Fibroblast of pulmonary artery (primary cell): ENCODE measurements at regions not wholly inside any gene's neighbourhood (a gene's known extent, or its start where the extent isn't known, plus 50 kb on each side); places are given as distances from the start of the nearest gene placed in this dataset.

ENCODE experiments used
- DNase-seq: peaks from one replicate; pipeline ENCODE4 v3.0.0-alpha.2; 2010; ENCODE audit warnings: low read depth
- H3K4me3 ChIP-seq: replicated peaks from 2 replicates; pipeline ENCODE4 v1.5.1; 2011; ENCODE audit warnings: low read depth, mild to moderate bottlenecking, control low read depth, low read length, moderate library complexity
- TF ChIP-seq, protein P1 (sequence below): IDR thresholded peaks from 2 replicates; pipeline ENCODE4 v1.5.1; 2011; ENCODE audit warnings: mild to moderate bottlenecking, control low read depth, low read length, inconsistent platforms; ENCODE audit errors: missing control alignments

DNA sequence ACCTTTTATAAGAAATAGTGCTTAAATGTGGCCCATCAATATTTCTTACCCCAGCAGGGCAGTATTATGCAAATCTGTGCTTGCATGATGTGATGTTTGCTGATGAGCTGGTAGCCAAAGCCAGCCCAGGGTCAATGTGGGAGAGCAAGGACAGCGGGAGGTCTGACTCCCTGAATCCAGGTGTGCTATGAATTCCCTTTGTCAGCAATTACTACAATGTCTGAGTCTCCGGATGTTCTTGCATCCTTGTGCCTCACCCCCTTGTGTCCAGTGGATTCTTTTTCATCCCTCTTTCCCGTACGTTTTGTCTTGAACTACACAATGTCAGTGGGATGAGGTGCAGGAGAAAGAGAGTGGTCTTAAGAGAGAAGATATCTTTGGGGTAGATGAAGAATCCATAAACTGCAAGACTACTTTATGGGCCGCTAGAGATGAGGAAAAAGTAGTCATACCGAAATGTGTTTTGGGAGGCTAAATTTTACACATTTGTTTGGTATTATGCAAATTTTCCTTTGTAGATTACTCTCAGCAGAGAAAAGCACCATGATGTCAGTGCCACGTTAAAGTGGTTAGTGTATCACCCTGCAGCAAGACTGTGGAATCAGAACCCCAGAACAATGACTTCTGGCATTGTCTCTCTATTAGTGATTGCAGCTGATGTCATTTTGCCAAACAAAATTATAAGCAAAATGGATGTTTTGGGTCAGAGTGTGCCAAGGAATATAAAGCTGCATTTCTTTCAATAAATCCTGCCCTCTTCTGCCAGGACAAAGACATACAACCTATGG lies 53.5 kb upstream of the TSHZ3 start:
- peak; percentile 13 for DNase-seq
- TF ChIP-seq, protein P1, sequence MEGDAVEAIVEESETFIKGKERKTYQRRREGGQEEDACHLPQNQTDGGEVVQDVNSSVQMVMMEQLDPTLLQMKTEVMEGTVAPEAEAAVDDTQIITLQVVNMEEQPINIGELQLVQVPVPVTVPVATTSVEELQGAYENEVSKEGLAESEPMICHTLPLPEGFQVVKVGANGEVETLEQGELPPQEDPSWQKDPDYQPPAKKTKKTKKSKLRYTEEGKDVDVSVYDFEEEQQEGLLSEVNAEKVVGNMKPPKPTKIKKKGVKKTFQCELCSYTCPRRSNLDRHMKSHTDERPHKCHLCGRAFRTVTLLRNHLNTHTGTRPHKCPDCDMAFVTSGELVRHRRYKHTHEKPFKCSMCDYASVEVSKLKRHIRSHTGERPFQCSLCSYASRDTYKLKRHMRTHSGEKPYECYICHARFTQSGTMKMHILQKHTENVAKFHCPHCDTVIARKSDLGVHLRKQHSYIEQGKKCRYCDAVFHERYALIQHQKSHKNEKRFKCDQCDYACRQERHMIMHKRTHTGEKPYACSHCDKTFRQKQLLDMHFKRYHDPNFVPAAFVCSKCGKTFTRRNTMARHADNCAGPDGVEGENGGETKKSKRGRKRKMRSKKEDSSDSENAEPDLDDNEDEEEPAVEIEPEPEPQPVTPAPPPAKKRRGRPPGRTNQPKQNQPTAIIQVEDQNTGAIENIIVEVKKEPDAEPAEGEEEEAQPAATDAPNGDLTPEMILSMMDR, result no peak
- no peak overlapping the region for H3K4me3 ChIP-seq

DNA sequence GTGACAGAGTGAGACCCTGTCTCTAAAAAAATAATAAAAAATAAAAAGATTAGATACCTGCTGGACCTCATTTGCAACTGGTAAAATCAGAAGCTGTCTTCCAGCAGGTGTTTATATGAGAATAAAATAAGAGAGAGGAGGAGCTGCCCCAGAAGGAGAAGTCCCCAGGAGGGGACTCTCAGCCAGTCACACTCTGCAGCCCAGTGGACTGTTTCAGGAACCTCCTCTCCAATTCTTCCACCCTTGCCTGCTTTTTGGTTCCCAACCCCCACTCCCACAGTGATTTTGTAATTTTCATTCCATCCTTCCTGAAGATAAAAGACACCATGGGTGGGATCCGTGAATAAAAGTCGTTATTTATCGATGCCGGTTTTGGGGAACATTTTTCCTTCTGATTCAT lies 56.9 kb upstream of the TSHZ3 start:
- H3K4me3 ChIP-seq, result no peak overlapping the region
- TF ChIP-seq, protein P1, result no peak
- DNase-seq, result no peak

DNA sequence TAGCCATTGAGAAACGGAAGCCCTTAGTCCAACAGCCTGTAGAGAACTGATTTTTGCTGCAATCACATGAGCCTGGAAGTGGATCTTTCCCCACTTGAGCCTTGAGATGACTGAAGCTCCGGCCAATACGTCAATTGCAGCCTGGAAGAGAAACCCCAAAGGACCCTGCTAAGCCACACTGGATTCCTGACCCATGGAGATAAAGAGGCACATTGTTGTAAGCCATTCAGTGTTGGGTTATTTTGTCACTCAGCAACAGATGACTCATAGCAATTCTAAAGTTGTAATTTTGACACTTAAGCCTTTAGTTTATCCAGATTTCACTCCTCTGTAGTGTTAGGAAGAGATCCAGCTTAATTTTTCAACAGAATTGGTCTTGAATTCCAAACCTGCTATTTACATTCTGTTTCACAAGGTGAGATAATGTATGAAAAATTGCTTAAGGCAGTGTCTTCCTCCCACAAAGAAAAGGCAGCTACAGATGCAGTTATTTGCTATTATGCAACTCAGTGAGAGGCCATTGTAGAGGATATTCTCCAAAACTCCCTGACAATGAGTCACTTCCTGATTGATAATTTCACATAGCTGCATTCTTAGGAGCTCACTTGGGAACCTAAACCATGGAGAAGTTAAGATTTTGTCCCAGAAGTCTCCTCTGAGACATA lies 59.4 kb upstream of the TSHZ3 start:
- TF ChIP-seq, protein P1, result no peak
- DNase-seq, result peak; percentile 98
- no peak overlapping the region for H3K4me3 ChIP-seq

DNA sequence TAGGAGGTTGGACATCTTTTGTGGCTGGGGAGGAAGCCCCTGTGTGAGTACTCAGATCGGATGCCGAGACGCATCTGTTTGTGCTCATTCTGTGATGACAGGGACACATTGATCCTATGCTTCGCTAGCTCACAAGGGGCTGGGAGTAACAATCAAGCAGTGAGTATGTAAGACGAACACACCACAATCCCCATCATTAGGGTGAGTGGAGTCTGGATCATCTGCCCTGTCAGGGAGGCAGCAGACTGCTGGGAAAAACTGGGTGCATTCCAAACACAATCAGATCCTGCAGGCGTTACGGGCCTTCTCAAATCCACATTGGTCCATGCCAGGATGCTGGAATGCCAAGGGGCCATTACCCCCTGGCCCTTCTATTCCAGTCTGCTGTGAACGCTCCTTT lies 64.1 kb upstream of the TSHZ3 start:
- H3K4me3 ChIP-seq, result no peak overlapping the region
- DNase-seq, result no peak
- TF ChIP-seq, protein P1, result no peak

DNA sequence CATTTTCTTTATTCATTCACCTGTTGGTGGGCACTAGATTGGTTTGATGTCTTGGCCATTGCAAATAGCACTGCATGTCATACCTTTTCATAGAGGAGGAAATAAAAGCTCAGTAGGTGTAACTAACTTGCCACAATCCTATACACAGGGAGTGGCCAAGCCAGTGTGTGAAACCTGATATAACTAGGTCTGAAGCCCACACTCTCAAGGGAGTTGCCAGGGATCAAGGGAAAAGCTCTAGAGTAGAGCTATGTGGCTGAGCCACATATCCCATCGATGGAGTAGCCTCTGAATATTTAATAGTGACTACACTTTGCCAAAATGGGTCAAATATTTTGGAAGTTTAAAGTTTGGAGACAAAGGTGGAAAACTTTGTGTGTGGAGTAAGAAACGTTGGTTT lies 66.1 kb upstream of the TSHZ3 start:
- H3K4me3 ChIP-seq, result no peak overlapping the region
- TF ChIP-seq, protein P1, result no peak
- no peak for DNase-seq

DNA sequence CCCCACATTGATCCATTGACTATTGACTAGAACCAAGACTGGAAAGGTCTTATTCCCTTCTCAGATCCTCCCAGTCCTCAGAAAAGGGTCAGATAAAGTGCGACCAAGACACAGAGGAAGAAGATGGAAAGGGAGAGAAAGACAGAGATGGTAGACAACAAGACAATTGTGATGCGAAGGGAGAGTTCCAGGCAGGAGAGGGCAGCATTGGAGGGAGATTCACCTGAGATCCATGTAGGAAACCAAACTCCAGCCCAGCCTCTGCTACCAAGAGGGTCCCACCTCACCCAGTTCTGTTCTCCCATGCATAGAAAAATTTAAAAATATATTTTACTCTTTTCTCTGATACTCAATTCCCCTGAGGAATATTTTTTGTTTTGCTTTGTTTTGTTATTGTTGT lies 67.3 kb upstream of the TSHZ3 start:
- no peak for DNase-seq
- TF ChIP-seq, protein P1, result no peak
- H3K4me3 ChIP-seq, result no peak overlapping the region
